ENCODE measurements at regions not wholly inside any gene's neighbourhood (a gene's known extent, or its start where the extent isn't known, plus 50 kb on each side); places are given as distances from the start of the nearest gene placed in this dataset.
A peak's percentile ranks its signal among the peaks of the same experiment; 100 is the strongest.

GRCh38 chr5:119789406-119790117 is 160.2 kb downstream of the FAM170A start:
- Histone ChIP-seq H3K27me3 (ENCODE audit: control insufficient read depth in 2 of 2, insufficient read depth in 2 of 2, low read length in 2 of 2) (no peaks in the 10 kb centered on the region), H3K9me3 (ENCODE audit: control insufficient read depth in 2 of 2, low read length in 2 of 2) (no peaks in the 10 kb centered on the region), H3K36me3 (ENCODE audit: control insufficient read depth in 2 of 2, insufficient read depth in 2 of 2, low read length in 2 of 2) (no peaks in the 10 kb centered on the region), H3K4me3 (ENCODE audit: low read length in 2 of 2) (no peak overlapping the region), H3K9ac (ENCODE audit: low read depth in 1 of 2, low read length in 2 of 2) (no peak overlapping the region), H3K4me1 (ENCODE audit: control insufficient read depth in 2 of 2, insufficient read depth in 2 of 2, low read length in 2 of 2) (peaks cover 0 to 4% of the 10 kb centered on the region in 2 donors), H3K27ac (ENCODE audit: low read depth in 2 of 2, low read length in 2 of 2) (no peak overlapping the region)

GRCh38 chr5:119792161-119792799 is 162.9 kb downstream of the FAM170A start:
- H3K4me1 ChIP-seq (ENCODE audit: control insufficient read depth in 2 of 2, insufficient read depth in 2 of 2, low read length in 2 of 2), result peaks cover 0 to 4% of the 10 kb centered on the region in 2 donors
- H3K9me3 ChIP-seq (ENCODE audit: control insufficient read depth in 2 of 2, low read length in 2 of 2), result no peaks in the 10 kb centered on the region
- H3K36me3 ChIP-seq (ENCODE audit: control insufficient read depth in 2 of 2, insufficient read depth in 2 of 2, low read length in 2 of 2), result no peaks in the 10 kb centered on the region
- H3K4me3 ChIP-seq (ENCODE audit: low read length in 2 of 2), result peak overlapping the region in 1 of 2 donors; percentile 42
- no peak overlapping the region for H3K9ac ChIP-seq (ENCODE audit: low read depth in 1 of 2, low read length in 2 of 2)
- no peaks in the 10 kb centered on the region for H3K27me3 ChIP-seq (ENCODE audit: control insufficient read depth in 2 of 2, insufficient read depth in 2 of 2, low read length in 2 of 2)
- no peak overlapping the region for H3K27ac ChIP-seq (ENCODE audit: low read depth in 2 of 2, low read length in 2 of 2)

- no peaks in the 10 kb centered on the region for H3K36me3 ChIP-seq (ENCODE audit: control insufficient read depth in 2 of 2, insufficient read depth in 2 of 2, low read length in 2 of 2)
- H3K4me1 ChIP-seq (ENCODE audit: control insufficient read depth in 2 of 2, insufficient read depth in 2 of 2, low read length in 2 of 2), result peaks cover 0 to 4% of the 10 kb centered on the region in 2 donors
- no peak overlapping the region for H3K4me3 ChIP-seq (ENCODE audit: low read length in 2 of 2)
- no peaks in the 10 kb centered on the region for H3K27me3 ChIP-seq (ENCODE audit: control insufficient read depth in 2 of 2, insufficient read depth in 2 of 2, low read length in 2 of 2)
- H3K9ac ChIP-seq (ENCODE audit: low read depth in 1 of 2, low read length in 2 of 2), result no peak overlapping the region
- no peak overlapping the region for H3K27ac ChIP-seq (ENCODE audit: low read depth in 2 of 2, low read length in 2 of 2)
- H3K9me3 ChIP-seq (ENCODE audit: control insufficient read depth in 2 of 2, low read length in 2 of 2), result no peaks in the 10 kb centered on the region
These were observed 166.4 kb downstream of the FAM170A start for GRCh38 chr5:119795768-119796167.

GRCh38 chr5:119801570-119801969 is 172.2 kb downstream of the FAM170A start:
- Histone ChIP-seq H3K9ac (ENCODE audit: low read depth in 1 of 2, low read length in 2 of 2) (no peak overlapping the region), H3K36me3 (ENCODE audit: control insufficient read depth in 2 of 2, insufficient read depth in 2 of 2, low read length in 2 of 2) (no peaks in the 10 kb centered on the region), H3K27me3 (ENCODE audit: control insufficient read depth in 2 of 2, insufficient read depth in 2 of 2, low read length in 2 of 2) (no peaks in the 10 kb centered on the region), H3K9me3 (ENCODE audit: control insufficient read depth in 2 of 2, low read length in 2 of 2) (no peaks in the 10 kb centered on the region), H3K4me3 (ENCODE audit: low read length in 2 of 2) (no peak overlapping the region), H3K27ac (ENCODE audit: low read depth in 2 of 2, low read length in 2 of 2) (no peak overlapping the region), H3K4me1 (ENCODE audit: control insufficient read depth in 2 of 2, insufficient read depth in 2 of 2, low read length in 2 of 2) (no peaks in the 10 kb centered on the region)

GRCh38 chr5:119808024-119808423 is 178.7 kb downstream of the FAM170A start:
- no peak overlapping the region for H3K4me3 ChIP-seq (ENCODE audit: low read length in 2 of 2)
- no peaks in the 10 kb centered on the region for H3K36me3 ChIP-seq (ENCODE audit: control insufficient read depth in 2 of 2, insufficient read depth in 2 of 2, low read length in 2 of 2)
- H3K27me3 ChIP-seq (ENCODE audit: control insufficient read depth in 2 of 2, insufficient read depth in 2 of 2, low read length in 2 of 2), result no peaks in the 10 kb centered on the region
- H3K4me1 ChIP-seq (ENCODE audit: control insufficient read depth in 2 of 2, insufficient read depth in 2 of 2, low read length in 2 of 2), result no peaks in the 10 kb centered on the region
- H3K9ac ChIP-seq (ENCODE audit: low read depth in 1 of 2, low read length in 2 of 2), result no peak overlapping the region
- H3K27ac ChIP-seq (ENCODE audit: low read depth in 2 of 2, low read length in 2 of 2), result no peak overlapping the region
- H3K9me3 ChIP-seq (ENCODE audit: control insufficient read depth in 2 of 2, low read length in 2 of 2), result no peaks in the 10 kb centered on the region

GRCh38 chr5:119808474-119808873 is 179.1 kb downstream of the FAM170A start:
- Histone ChIP-seq H3K36me3 (ENCODE audit: control insufficient read depth in 2 of 2, insufficient read depth in 2 of 2, low read length in 2 of 2) (no peaks in the 10 kb centered on the region), H3K4me3 (ENCODE audit: low read length in 2 of 2) (no peak overlapping the region), H3K27me3 (ENCODE audit: control insufficient read depth in 2 of 2, insufficient read depth in 2 of 2, low read length in 2 of 2) (no peaks in the 10 kb centered on the region), H3K9me3 (ENCODE audit: control insufficient read depth in 2 of 2, low read length in 2 of 2) (no peaks in the 10 kb centered on the region), H3K9ac (ENCODE audit: low read depth in 1 of 2, low read length in 2 of 2) (no peak overlapping the region), H3K27ac (ENCODE audit: low read depth in 2 of 2, low read length in 2 of 2) (no peak overlapping the region), H3K4me1 (ENCODE audit: control insufficient read depth in 2 of 2, insufficient read depth in 2 of 2, low read length in 2 of 2) (no peaks in the 10 kb centered on the region)

- no peaks in the 10 kb centered on the region for H3K27me3 ChIP-seq (ENCODE audit: control insufficient read depth in 2 of 2, insufficient read depth in 2 of 2, low read length in 2 of 2)
- H3K9me3 ChIP-seq (ENCODE audit: control insufficient read depth in 2 of 2, low read length in 2 of 2), result no peaks in the 10 kb centered on the region
- H3K9ac ChIP-seq (ENCODE audit: low read depth in 1 of 2, low read length in 2 of 2), result no peak overlapping the region
- no peak overlapping the region for H3K4me3 ChIP-seq (ENCODE audit: low read length in 2 of 2)
- H3K27ac ChIP-seq (ENCODE audit: low read depth in 2 of 2, low read length in 2 of 2), result no peak overlapping the region
- no peaks in the 10 kb centered on the region for H3K4me1 ChIP-seq (ENCODE audit: control insufficient read depth in 2 of 2, insufficient read depth in 2 of 2, low read length in 2 of 2)
- no peaks in the 10 kb centered on the region for H3K36me3 ChIP-seq (ENCODE audit: control insufficient read depth in 2 of 2, insufficient read depth in 2 of 2, low read length in 2 of 2)
These were observed 180.9 kb downstream of the FAM170A start for GRCh38 chr5:119810217-119810616.

GRCh38 chr5:119811458-119811857 is 182.1 kb downstream of the FAM170A start:
- H3K4me3 ChIP-seq (ENCODE audit: low read length in 2 of 2), result no peak overlapping the region
- H3K36me3 ChIP-seq (ENCODE audit: control insufficient read depth in 2 of 2, insufficient read depth in 2 of 2, low read length in 2 of 2), result no peaks in the 10 kb centered on the region
- H3K27me3 ChIP-seq (ENCODE audit: control insufficient read depth in 2 of 2, insufficient read depth in 2 of 2, low read length in 2 of 2), result no peaks in the 10 kb centered on the region
- no peak overlapping the region for H3K9ac ChIP-seq (ENCODE audit: low read depth in 1 of 2, low read length in 2 of 2)
- no peaks in the 10 kb centered on the region for H3K4me1 ChIP-seq (ENCODE audit: control insufficient read depth in 2 of 2, insufficient read depth in 2 of 2, low read length in 2 of 2)
- H3K9me3 ChIP-seq (ENCODE audit: control insufficient read depth in 2 of 2, low read length in 2 of 2), result no peaks in the 10 kb centered on the region
- H3K27ac ChIP-seq (ENCODE audit: low read depth in 2 of 2, low read length in 2 of 2), result no peak overlapping the region

GRCh38 chr5:119814655-119815054 is 185.3 kb downstream of the FAM170A start:
- Histone ChIP-seq H3K27me3 (ENCODE audit: control insufficient read depth in 2 of 2, insufficient read depth in 2 of 2, low read length in 2 of 2) (no peaks in the 10 kb centered on the region), H3K9ac (ENCODE audit: low read depth in 1 of 2, low read length in 2 of 2) (no peak overlapping the region), H3K36me3 (ENCODE audit: control insufficient read depth in 2 of 2, insufficient read depth in 2 of 2, low read length in 2 of 2) (no peaks in the 10 kb centered on the region), H3K9me3 (ENCODE audit: control insufficient read depth in 2 of 2, low read length in 2 of 2) (no peaks in the 10 kb centered on the region), H3K27ac (ENCODE audit: low read depth in 2 of 2, low read length in 2 of 2) (no peak overlapping the region), H3K4me1 (ENCODE audit: control insufficient read depth in 2 of 2, insufficient read depth in 2 of 2, low read length in 2 of 2) (no peaks in the 10 kb centered on the region), H3K4me3 (ENCODE audit: low read length in 2 of 2) (no peak overlapping the region)

- no peak overlapping the region for H3K27ac ChIP-seq (ENCODE audit: low read depth in 2 of 2, low read length in 2 of 2)
- H3K9me3 ChIP-seq (ENCODE audit: control insufficient read depth in 2 of 2, low read length in 2 of 2), result no peaks in the 10 kb centered on the region
- no peak overlapping the region for H3K4me3 ChIP-seq (ENCODE audit: low read length in 2 of 2)
- no peak overlapping the region for H3K9ac ChIP-seq (ENCODE audit: low read depth in 1 of 2, low read length in 2 of 2)
- no peaks in the 10 kb centered on the region for H3K36me3 ChIP-seq (ENCODE audit: control insufficient read depth in 2 of 2, insufficient read depth in 2 of 2, low read length in 2 of 2)
- H3K4me1 ChIP-seq (ENCODE audit: control insufficient read depth in 2 of 2, insufficient read depth in 2 of 2, low read length in 2 of 2), result no peaks in the 10 kb centered on the region
- H3K27me3 ChIP-seq (ENCODE audit: control insufficient read depth in 2 of 2, insufficient read depth in 2 of 2, low read length in 2 of 2), result no peaks in the 10 kb centered on the region
These were observed 186.7 kb downstream of the FAM170A start for GRCh38 chr5:119816055-119816454.

All from mucosa of rectum (tissue), 2 donors.